Cardiac fibroblast (primary cell): ENCODE measurements at regions not wholly inside any gene's neighbourhood (a gene's known extent, or its start where the extent isn't known, plus 50 kb on each side); places are given as distances from the start of the nearest gene placed in this dataset.
"Not testable (repeated sequence)": the region's sequence is repeated elsewhere in the genome, so short reads cannot be mapped to it uniquely, and the experiment has no call there.

ENCODE experiments used
- DNase-seq, 2 donors: peaks; one replicate each; pipeline versions ENCODE4 v3.0.0 to v3.0.0-alpha.2; 2010; ENCODE audit warnings: low read depth in 2 of 2
- H3K4me3 ChIP-seq, 2 donors: replicated peaks in 1 of 2; 1 replicate in 1 of 2; 2 replicates in 1 of 2; pipeline ENCODE4 v1.5.1; 2011; ENCODE audit warnings: low read depth in 2 of 2, low read length in 2 of 2, mild to moderate bottlenecking in 2 of 2, moderate library complexity in 1 of 2
- CTCF ChIP-seq: IDR thresholded peaks from one replicate; pipeline ENCODE4 v1.5.1; 2011; ENCODE audit warnings: low read depth, mild to moderate bottlenecking, low read length, inconsistent platforms

DNA sequence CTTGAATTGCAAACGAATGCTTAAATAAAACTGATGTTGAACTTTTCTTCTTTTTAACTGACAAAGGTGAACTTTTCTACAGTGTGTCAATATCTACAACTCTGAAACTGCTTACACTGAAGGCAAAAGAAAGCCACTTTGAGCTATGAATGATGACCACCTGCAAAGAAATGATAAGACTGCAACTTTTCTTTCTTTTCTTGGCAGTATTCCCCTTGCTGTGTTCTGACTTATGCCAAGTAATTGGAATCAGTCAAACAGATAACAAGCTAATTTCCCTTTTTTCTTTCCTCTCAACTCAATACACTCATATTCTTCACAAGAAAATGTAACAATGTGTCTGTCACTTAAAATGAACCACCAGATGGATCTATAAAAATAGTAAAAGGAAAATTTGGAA lies 588.1 kb upstream of the BRINP3 start:
- no peak for TF ChIP-seq CTCF
- no peak overlapping the region for H3K4me3 ChIP-seq
- DNase-seq: no peak

- DNase-seq: no peak
- H3K4me3 ChIP-seq: no peak overlapping the region
- no peak for TF ChIP-seq CTCF
Measured at GRCh38 chr1:191074881-191075280, 597.2 kb upstream of the BRINP3 start.

DNA sequence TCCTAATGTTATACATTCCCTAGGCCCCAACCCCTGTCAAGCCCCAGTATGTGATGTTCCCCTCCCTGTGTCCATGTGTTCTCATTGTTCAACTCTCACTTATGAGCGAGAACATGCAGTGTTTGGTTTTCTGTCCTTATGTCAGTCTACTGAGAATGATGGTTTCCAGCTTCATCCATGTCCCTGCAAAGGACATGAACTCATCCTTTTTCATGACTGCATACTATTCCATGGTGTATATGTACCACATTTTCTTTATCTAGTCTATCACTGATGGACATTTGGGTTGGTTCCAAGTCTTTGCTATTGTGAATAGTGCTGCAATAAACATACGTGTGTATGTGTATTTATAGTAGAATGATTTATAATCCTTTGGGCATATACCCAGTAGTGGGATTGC lies 605.4 kb upstream of the BRINP3 start:
- H3K4me3 ChIP-seq, DNase-seq: not testable (repeated sequence)

DNA sequence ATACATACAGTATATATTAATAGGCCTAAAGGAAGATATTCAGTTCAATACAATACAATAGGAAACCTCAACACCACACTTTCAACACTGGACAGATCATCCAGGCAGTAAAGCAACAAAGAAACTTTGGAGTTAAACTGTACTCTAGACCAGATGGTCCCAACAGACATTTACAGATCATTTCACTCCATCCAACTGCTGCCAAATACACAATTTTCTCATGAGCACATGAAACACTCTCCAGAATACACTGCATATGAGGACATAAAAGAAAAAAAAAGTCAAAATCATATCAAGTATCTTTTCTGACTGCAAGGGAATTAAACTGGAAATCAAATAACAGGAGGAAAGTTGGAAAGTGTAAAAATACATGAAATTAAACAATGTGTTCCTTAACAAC lies 607.5 kb upstream of the BRINP3 start:
- H3K4me3 ChIP-seq: no peak overlapping the region
- DNase-seq: no peak
- no peak for TF ChIP-seq CTCF

- TF ChIP-seq CTCF: no peak
- DNase-seq: no peak
Measured at GRCh38 chr1:191086910-191087309, 609.2 kb upstream of the BRINP3 start.

DNA sequence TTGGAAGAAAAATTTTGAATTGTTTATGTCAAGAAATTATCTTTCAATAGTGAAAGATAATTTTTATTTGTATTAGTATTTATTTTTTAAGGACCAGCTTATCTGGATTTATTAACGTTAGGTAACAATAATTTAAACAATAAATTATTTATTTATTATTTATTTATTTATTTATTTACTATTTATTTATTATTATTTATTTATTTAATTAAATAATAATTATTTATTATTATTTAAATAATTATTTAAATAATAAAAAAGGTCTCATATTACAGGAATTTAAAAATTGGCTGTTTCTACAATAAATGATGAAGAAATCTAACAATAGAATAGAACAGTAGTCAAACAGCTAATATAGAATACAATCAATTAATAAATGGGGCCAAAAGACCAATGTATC lies 618.7 kb upstream of the BRINP3 start:
- H3K4me3 ChIP-seq: no peak overlapping the region
- TF ChIP-seq CTCF: no peak
- no peak for DNase-seq

More at GRCh38 chr1:191086910-191087309, 609.2 kb upstream of the BRINP3 start:
- no peak overlapping the region for H3K4me3 ChIP-seq

- TF ChIP-seq CTCF: no peak
- DNase-seq: no peak
Measured at GRCh38 chr1:191099696-191100095, 622.0 kb upstream of the BRINP3 start.

More at GRCh38 chr1:191099696-191100095, 622.0 kb upstream of the BRINP3 start:
- H3K4me3 ChIP-seq: no peak overlapping the region
